HG03039 (cell line): ENCODE measurements at regions not wholly inside any gene's neighbourhood (a gene's known extent, or its start where the extent isn't known, plus 50 kb on each side); places are given as distances from the start of the nearest gene placed in this dataset.
"Not testable (repeated sequence)": the region's sequence is repeated elsewhere in the genome, so short reads cannot be mapped to it uniquely, and the experiment has no call there.

ENCODE experiments used
- ATAC-seq: cut with Tn5 transposase; IDR thresholded peaks from one replicate; pipeline ENCODE4 v1.9.1; 2021; ENCODE audit warnings: mild to moderate bottlenecking, moderate library complexity; ENCODE audit not compliant: unreplicated experiment

GRCh38 chr4:63090641-63091040, 1318.6 kb downstream of the TECRL start:
- no peak for ATAC-seq

GRCh38 chr4:63085091-63085490, 1324.2 kb downstream of the TECRL start:
- no peak for ATAC-seq

GRCh38 chr4:63080934-63081333, 1328.3 kb downstream of the TECRL start:
- ATAC-seq = no peak

GRCh38 chr4:63063760-63064159, 1345.5 kb downstream of the TECRL start:
- ATAC-seq = no peak

GRCh38 chr4:63062891-63063290, 1346.4 kb downstream of the TECRL start:
- not testable (repeated sequence) for ATAC-seq

- no peak for ATAC-seq
Measured at GRCh38 chr4:63049726-63050125, 1359.5 kb downstream of the TECRL start.

- ATAC-seq = no peak
Measured at GRCh38 chr4:63049278-63049677, 1360.0 kb downstream of the TECRL start.

GRCh38 chr4:63036159-63036866, 1372.9 kb downstream of the TECRL start:
- no peak for ATAC-seq

- no peak for ATAC-seq
Measured at GRCh38 chr4:63029380-63029779, 1379.9 kb downstream of the TECRL start.

GRCh38 chr4:63020661-63021060, 1388.6 kb downstream of the TECRL start:
- ATAC-seq = no peak

- ATAC-seq = no peak
Measured at GRCh38 chr4:63017300-63017699, 1392.0 kb downstream of the TECRL start.

- no peak for ATAC-seq
Measured at GRCh38 chr4:62970846-62971245, 1438.4 kb downstream of the TECRL start.

GRCh38 chr4:62960415-62960814, 1448.8 kb downstream of the TECRL start:
- no peak for ATAC-seq

GRCh38 chr4:62953752-62954151, 1455.5 kb downstream of the TECRL start:
- no peak for ATAC-seq

- ATAC-seq = no peak
Measured at GRCh38 chr4:62952366-62952765, 1456.9 kb downstream of the TECRL start.

- no peak for ATAC-seq
Measured at GRCh38 chr4:62948108-62948507, 1461.1 kb downstream of the TECRL start.

- no peak for ATAC-seq
Measured at GRCh38 chr4:62940229-62940628, 1469.0 kb downstream of the TECRL start.

- no peak for ATAC-seq
Measured at GRCh38 chr4:62930884-62931283, 1478.4 kb downstream of the TECRL start.

- no peak for ATAC-seq
Measured at GRCh38 chr4:62928483-62928882, 1480.8 kb downstream of the TECRL start.

GRCh38 chr4:62927574-62927973, 1481.7 kb downstream of the TECRL start:
- no peak for ATAC-seq

- no peak for ATAC-seq
Measured at GRCh38 chr4:62923783-62924182, 1485.5 kb downstream of the TECRL start.

GRCh38 chr4:62917649-62918048, 1491.6 kb downstream of the TECRL start:
- no peak for ATAC-seq

- no peak for ATAC-seq
Measured at GRCh38 chr4:62914758-62915157, 1494.5 kb downstream of the TECRL start.
